Endothelial cell (in vitro differentiated cells): ENCODE measurements at regions not wholly inside any gene's neighbourhood (a gene's known extent, or its start where the extent isn't known, plus 50 kb on each side); places are given as distances from the start of the nearest gene placed in this dataset.
"Not testable (repeated sequence)": the region's sequence is repeated elsewhere in the genome, so short reads cannot be mapped to it uniquely, and the experiment has no call there.

ENCODE experiments used
- DNase-seq: peaks from one replicate; pipeline ENCODE4 v3.0.0; 2021; ENCODE audit warnings: low spot score
- H3K27ac Mint-ChIP-seq: one replicate; pipeline ENCODE4 v1.8.0; 2021; ENCODE audit warnings: mixed read lengths, inconsistent platforms; ENCODE audit not compliant: unreplicated experiment
- H3K27me3 Mint-ChIP-seq: one replicate; pipeline ENCODE4 v1.8.0; 2021; ENCODE audit warnings: mild to moderate bottlenecking, moderate library complexity, mixed read lengths, inconsistent platforms; ENCODE audit not compliant: unreplicated experiment
- H3K36me3 Mint-ChIP-seq: one replicate; pipeline ENCODE4 v1.8.0; 2021; ENCODE audit warnings: mild to moderate bottlenecking, low read depth, mixed read lengths, inconsistent platforms; ENCODE audit not compliant: unreplicated experiment
- H3K4me1 Mint-ChIP-seq: one replicate; pipeline ENCODE4 v1.8.0; 2021; ENCODE audit warnings: mild to moderate bottlenecking, mixed read lengths, inconsistent platforms; ENCODE audit not compliant: unreplicated experiment
- H3K4me3 Mint-ChIP-seq: one replicate; pipeline ENCODE4 v1.8.0; 2021; ENCODE audit warnings: mild to moderate bottlenecking, mixed read lengths, inconsistent platforms; ENCODE audit not compliant: unreplicated experiment
- H3K9me3 Mint-ChIP-seq: one replicate; pipeline ENCODE4 v1.8.0; 2021; ENCODE audit warnings: mixed read lengths, inconsistent platforms; ENCODE audit not compliant: unreplicated experiment
- TF ChIP-seq, protein P1 (sequence below): fragments of 200-600 bp; sonication (generic); IDR thresholded peaks from one replicate; pipeline ENCODE4 v1.5.0; 2021; ENCODE audit warnings: antibody characterized with exemption; ENCODE audit not compliant: unreplicated experiment

DNA sequence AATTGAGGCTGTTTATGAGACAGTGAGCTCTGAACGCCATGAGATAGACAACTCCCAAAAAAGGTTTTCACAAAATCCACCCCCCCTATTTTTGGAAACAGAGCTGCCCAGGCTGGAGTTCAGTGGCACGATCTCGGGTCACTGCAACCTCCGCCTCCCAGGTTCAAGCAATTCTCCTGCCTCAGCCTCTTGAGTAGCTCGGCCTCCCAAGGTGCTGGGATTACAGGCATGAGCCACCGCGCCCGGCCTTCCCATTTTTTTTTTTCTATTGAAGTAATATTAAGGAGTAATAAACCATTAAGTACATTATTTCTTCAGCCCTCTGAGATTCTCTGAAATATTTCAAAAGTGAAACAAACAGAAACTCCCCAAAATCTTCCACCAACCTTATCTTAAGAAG is 252.8 kb upstream of the NETO1 start:
- Mint-ChIP-seq H3K9me3 (no peaks in the 10 kb centered on the region), H3K27ac (no peak overlapping the region), H3K4me3 (no peak overlapping the region), H3K27me3 (no peaks in the 10 kb centered on the region), H3K36me3 (no peaks in the 10 kb centered on the region), H3K4me1 (peaks cover 8% of the 10 kb centered on the region)
- TF ChIP-seq, protein P1, sequence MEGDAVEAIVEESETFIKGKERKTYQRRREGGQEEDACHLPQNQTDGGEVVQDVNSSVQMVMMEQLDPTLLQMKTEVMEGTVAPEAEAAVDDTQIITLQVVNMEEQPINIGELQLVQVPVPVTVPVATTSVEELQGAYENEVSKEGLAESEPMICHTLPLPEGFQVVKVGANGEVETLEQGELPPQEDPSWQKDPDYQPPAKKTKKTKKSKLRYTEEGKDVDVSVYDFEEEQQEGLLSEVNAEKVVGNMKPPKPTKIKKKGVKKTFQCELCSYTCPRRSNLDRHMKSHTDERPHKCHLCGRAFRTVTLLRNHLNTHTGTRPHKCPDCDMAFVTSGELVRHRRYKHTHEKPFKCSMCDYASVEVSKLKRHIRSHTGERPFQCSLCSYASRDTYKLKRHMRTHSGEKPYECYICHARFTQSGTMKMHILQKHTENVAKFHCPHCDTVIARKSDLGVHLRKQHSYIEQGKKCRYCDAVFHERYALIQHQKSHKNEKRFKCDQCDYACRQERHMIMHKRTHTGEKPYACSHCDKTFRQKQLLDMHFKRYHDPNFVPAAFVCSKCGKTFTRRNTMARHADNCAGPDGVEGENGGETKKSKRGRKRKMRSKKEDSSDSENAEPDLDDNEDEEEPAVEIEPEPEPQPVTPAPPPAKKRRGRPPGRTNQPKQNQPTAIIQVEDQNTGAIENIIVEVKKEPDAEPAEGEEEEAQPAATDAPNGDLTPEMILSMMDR, result no peak
- DNase-seq, result no peak

DNA sequence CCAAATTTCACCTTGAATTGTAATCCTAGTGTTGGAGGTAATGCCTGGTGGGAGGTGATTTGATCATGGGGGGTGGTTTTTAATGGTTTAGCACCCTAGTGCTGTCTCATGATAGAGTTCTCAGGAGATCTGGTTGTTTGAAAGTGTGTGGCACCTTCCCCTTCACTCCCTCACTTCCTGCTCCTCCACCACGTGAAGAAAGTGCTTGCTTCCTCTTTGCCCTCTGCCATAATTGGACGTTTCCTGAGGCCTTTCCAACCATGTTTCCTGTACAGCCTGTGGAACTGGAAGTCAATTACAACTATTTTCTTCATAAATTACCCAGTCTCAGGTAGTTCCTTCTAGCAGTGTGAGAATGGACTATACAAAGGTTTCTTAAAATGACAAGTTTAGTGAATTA is 251.8 kb upstream of the NETO1 start:
- peaks cover 8% of the 10 kb centered on the region for H3K4me1 Mint-ChIP-seq

DNA sequence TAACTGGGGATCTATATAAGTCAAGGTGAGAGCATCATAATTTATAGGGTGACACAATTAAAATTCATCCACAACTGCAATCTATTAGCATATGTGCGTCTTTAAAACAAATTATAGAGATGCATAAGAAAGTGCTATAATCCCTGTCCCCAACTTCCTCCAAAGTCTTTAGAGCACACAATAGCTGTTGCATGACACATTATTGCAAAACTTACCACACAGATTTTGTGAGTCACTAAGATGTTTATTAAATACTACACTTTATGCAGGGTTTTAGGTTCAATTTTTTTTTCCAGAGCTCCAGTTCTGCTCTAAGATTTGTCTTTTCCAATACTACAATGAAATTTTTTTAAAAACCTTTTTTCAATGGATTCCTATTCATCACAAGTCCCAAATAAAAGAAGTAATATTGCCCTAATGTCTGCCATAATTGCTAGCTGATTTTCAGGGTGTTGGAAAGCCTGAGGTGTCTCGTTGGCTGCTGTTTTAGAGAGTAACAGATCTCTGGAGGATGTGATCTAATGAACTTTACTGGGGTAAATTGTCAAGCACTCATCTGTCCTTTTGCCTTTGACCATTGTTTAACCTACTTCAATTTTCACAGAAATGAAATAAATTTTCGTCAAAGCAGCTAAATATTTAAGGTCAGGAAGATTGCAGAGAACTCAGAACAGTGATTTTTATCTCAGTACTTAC is 250.5 kb upstream of the NETO1 start:
- Mint-ChIP-seq H3K27ac (no peak overlapping the region), H3K4me1 (peaks cover 8% of the 10 kb centered on the region), H3K4me3 (no peak overlapping the region), H3K9me3 (no peaks in the 10 kb centered on the region), H3K27me3 (no peaks in the 10 kb centered on the region), H3K36me3 (no peaks in the 10 kb centered on the region)
- no peak for DNase-seq
- TF ChIP-seq, protein P1, result no peak

More for the DNA sequence above, 251.8 kb upstream of the NETO1 start:
- Mint-ChIP-seq H3K4me3 (no peak overlapping the region), H3K9me3 (no peaks in the 10 kb centered on the region), H3K27me3 (no peaks in the 10 kb centered on the region), H3K36me3 (no peaks in the 10 kb centered on the region), H3K27ac (no peak overlapping the region)
- TF ChIP-seq, protein P1, result no peak
- no peak for DNase-seq

DNA sequence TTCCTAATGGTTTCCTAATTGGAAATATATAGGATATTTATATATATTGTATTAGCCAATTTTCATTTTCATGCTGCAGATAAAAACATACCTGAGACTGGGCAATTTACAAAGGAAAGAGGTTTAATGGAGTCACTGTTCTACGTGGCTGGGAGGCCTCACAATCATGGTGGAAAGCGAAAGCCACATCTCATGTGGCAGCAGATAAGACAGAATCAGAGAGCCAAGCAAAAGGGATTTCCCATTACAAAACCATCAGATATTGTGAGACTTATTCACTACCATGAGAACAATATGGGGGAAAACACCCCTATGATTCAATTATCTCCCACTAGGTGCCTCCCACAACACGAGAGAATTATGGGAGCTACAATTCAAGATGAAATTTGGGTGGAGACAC is 242.5 kb upstream of the NETO1 start:
- H3K36me3 Mint-ChIP-seq, result no peaks in the 10 kb centered on the region
- H3K27ac Mint-ChIP-seq, result no peak overlapping the region
- no peak for DNase-seq
- H3K4me1 Mint-ChIP-seq, result no peaks in the 10 kb centered on the region
- no peaks in the 10 kb centered on the region for H3K27me3 Mint-ChIP-seq
- TF ChIP-seq, protein P1, result no peak
- no peaks in the 10 kb centered on the region for H3K9me3 Mint-ChIP-seq
- no peak overlapping the region for H3K4me3 Mint-ChIP-seq

DNA sequence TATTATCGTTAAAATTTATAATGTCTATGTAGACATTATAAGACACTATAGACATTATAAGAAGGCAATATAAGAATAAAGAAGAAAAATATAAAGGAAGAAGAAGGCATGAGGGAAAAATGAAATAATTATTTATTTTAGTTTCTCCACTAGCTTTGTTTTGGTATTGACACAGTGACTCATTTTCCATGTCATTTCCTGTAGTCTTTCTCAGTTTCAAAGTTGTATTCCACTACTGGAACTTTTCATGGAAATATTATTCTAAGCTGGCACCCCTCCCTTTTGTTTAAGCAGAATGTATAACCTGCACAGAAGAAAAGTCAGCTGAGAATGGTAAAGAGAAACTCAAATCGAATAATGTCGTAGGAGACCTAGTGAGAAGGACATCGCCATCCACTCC is 234.2 kb upstream of the NETO1 start:
- TF ChIP-seq, protein P1, result no peak
- H3K4me1 Mint-ChIP-seq, result no peaks in the 10 kb centered on the region
- no peak for DNase-seq
- no peaks in the 10 kb centered on the region for H3K9me3 Mint-ChIP-seq
- no peaks in the 10 kb centered on the region for H3K36me3 Mint-ChIP-seq
- H3K4me3 Mint-ChIP-seq, result no peak overlapping the region
- H3K27me3 Mint-ChIP-seq, result no peaks in the 10 kb centered on the region
- H3K27ac Mint-ChIP-seq, result no peak overlapping the region

DNA sequence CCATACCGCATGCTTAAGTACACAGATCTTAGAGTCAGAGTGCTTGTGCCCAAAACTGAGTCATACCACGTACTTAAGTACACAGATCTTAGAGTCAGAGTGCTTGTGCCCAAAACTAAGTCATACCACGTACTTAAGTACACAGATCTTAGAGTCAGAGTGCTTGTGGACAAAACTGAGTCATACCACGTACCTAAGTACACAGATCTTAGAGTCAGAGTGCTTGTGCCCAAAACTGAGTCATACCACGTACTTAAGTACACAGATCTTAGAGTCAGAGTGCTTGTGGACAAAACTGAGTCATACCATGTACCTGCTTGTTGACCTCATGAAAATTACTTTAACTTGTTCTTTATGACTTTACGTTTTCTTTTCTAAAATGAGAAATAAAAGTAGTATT is 233.7 kb upstream of the NETO1 start:
- H3K4me1 Mint-ChIP-seq, H3K27me3 Mint-ChIP-seq, H3K36me3 Mint-ChIP-seq, H3K4me3 Mint-ChIP-seq, H3K27ac Mint-ChIP-seq, H3K9me3 Mint-ChIP-seq, DNase-seq: not testable (repeated sequence)
